H54 (cell line): ENCODE measurements at regions not wholly inside any gene's neighbourhood (a gene's known extent, or its start where the extent isn't known, plus 50 kb on each side); places are given as distances from the start of the nearest gene placed in this dataset.

Experiments used
- DNase-seq: peaks from one replicate; pipeline ENCODE4 v3.0.0; 2011; ENCODE audit warnings: low spot score, mixed read lengths; ENCODE audit not compliant: insufficient read length
- FAIRE-seq: peaks from 3 replicates; lab custom pipeline; 2011; peaks lifted over from hg19 to GRCh38; lab: Jason Lieb, UNC
- POLR2A ChIP-seq: IDR thresholded peaks from 2 replicates; pipeline ENCODE4 v1.6.1; 2011; ENCODE audit warnings: low read depth, mild to moderate bottlenecking, low read length

GRCh38 chr13:34765446-34766180 is 176.5 kb upstream of the NBEA start:
- DNase-seq (no peak), FAIRE-seq (no peak)
- TF ChIP-seq POLR2A, result no peak

- FAIRE-seq, result no peak
Measured at GRCh38 chr13:34767778-34768177, 174.3 kb upstream of the NBEA start.

DNA sequence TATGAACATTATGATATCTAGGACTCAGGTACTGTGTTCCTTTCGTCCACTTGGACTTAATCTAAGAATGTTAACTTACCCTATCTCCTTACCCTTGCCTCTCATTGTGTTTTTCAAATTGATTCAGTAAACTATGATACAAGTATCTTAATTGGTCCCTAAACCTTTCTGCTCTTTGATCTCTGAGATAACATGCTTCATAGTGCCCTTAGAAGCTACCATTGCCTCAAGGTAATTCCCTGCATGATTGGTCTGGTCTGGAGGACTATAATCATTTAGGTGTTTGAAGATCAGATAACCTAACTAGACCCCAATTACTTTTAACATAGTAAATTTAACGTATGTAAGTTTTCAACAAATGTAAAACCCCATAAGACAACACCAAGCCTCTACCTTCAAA is 169.9 kb upstream of the NBEA start:
- DNase-seq (no peak), FAIRE-seq (no peak)
- TF ChIP-seq POLR2A, result no peak

More at GRCh38 chr13:34767778-34768177, 174.3 kb upstream of the NBEA start:
- no peak for TF ChIP-seq POLR2A
- no peak for DNase-seq

GRCh38 chr13:34772881-34773280 is 169.2 kb upstream of the NBEA start:
- FAIRE-seq (no peak), DNase-seq (no peak)
- TF ChIP-seq POLR2A, result no peak

- DNase-seq, result no peak
- no peak for FAIRE-seq
- TF ChIP-seq POLR2A, result no peak
Measured at GRCh38 chr13:34776390-34776981, 165.6 kb upstream of the NBEA start.

GRCh38 chr13:34777089-34777913 is 164.8 kb upstream of the NBEA start:
- no peak for TF ChIP-seq POLR2A
- no peak for FAIRE-seq
- no peak for DNase-seq

- no peak for DNase-seq
- no peak for FAIRE-seq
- no peak for TF ChIP-seq POLR2A
Measured at GRCh38 chr13:34777914-34778303, 164.2 kb upstream of the NBEA start.

GRCh38 chr13:34779171-34779570 is 162.9 kb upstream of the NBEA start:
- no peak for TF ChIP-seq POLR2A
- no peak for DNase-seq
- no peak for FAIRE-seq

GRCh38 chr13:34793301-34793700 is 148.8 kb upstream of the NBEA start:
- no peak for DNase-seq
- no peak for TF ChIP-seq POLR2A
- FAIRE-seq, result no peak

DNA sequence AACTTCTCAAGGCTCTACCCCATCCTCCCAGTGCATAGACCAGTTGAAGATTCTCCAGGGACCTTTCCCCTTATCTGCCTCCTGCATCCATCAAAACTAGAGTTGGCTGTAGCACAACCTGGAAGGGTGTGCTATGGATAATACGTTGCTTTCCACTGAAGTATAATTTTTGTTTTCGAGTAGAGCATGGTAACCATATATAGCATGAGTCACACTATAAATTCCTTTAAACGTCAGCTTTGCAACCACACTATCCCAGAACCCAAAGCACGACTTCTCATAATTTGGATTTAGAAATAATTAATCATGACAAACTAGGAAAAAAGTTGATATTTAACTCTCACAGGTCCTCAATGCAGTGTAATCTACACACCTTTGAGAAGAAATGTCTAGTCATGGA is 138.3 kb upstream of the NBEA start:
- FAIRE-seq (no peak), DNase-seq (no peak)
- no peak for TF ChIP-seq POLR2A

GRCh38 chr13:34805347-34805746 is 136.7 kb upstream of the NBEA start:
- no peak for TF ChIP-seq POLR2A
- FAIRE-seq, result no peak
- DNase-seq, result no peak

GRCh38 chr13:34808649-34809048 is 133.4 kb upstream of the NBEA start:
- TF ChIP-seq POLR2A, result no peak
- DNase-seq, result no peak
- FAIRE-seq, result no peak

DNA sequence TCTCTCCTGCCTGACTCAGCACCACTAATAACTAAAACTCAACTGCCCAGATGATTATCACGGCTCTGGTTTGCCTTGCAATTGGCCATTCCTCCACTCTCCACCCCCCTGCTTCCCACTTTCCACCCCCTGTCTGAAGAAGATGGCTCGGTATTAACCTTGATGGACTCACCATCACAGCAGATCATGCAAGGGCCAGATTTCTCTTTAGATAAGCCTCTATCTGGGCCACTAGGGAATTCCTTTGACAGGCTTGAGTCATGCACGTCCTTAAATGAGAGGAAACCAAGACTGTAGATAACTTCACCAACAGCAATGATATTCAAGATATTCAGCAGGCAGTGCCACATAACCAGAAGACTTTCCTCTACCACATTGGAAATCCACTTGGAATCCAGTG is 131.1 kb upstream of the NBEA start:
- DNase-seq (no peak), FAIRE-seq (no peak)
- TF ChIP-seq POLR2A, result no peak

DNA sequence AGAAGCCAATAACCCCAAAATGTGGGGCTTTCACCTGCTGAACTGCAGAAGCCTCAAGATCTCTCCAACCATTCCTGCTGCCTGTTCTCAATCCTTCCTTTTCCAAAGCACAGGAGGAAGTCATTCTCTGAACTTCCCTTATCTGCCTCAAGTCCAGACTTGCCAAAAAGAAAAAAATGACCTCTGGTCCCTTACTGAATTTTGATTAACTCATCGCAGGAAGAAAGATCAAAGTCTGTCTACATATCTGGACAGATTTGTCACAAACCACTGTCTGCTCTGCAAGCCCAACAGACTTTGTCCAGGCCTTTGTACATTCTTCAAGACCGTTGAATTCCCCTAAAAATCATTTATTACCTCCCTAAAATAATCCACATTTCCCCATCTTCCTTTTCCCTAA is 126.5 kb upstream of the NBEA start:
- FAIRE-seq, result no peak
- no peak for DNase-seq
- no peak for TF ChIP-seq POLR2A

GRCh38 chr13:34816245-34816884 is 125.7 kb upstream of the NBEA start:
- DNase-seq (no peak), FAIRE-seq (no peak)
- no peak for TF ChIP-seq POLR2A
